Activated CD4-positive, alpha-beta memory T cell treated with anti-CD3 and anti-CD28 coated beads for 36 hours (primary cell): ENCODE measurements at regions not wholly inside any gene's neighbourhood (a gene's known extent, or its start where the extent isn't known, plus 50 kb on each side); places are given as distances from the start of the nearest gene placed in this dataset.
"Not testable (repeated sequence)": the region's sequence is repeated elsewhere in the genome, so short reads cannot be mapped to it uniquely, and the experiment has no call there.

Experiments used
- CTCF ChIA-PET: fragments of 350-600 bp; sonication (Branson Sonifier 250); formaldehyde crosslinking; loops from one replicate; lab custom pipeline; 2021; ENCODE audit warnings: antibody characterized with exemption, inconsistent platforms; lab: Charles Lee
- POLR2A ChIA-PET: fragments of 350-600 bp; sonication (Branson Sonifier 250); formaldehyde crosslinking; loops from one replicate; lab custom pipeline; 2021; ENCODE audit warnings: antibody characterized with exemption; lab: Charles Lee
- DNase-seq: peaks from one replicate; pipeline ENCODE4 v3.0.0-alpha.2; 2020
- H3K27ac Mint-ChIP-seq: one replicate; pipeline ENCODE4 v1.8.0; 2021; ENCODE audit warnings: mixed read lengths
- H3K27me3 Mint-ChIP-seq: one replicate; pipeline ENCODE4 v1.8.0; 2021; ENCODE audit warnings: mixed read lengths
- H3K36me3 Mint-ChIP-seq: one replicate; pipeline ENCODE4 v1.8.0; 2021; ENCODE audit warnings: mixed read lengths
- H3K4me1 Mint-ChIP-seq: one replicate; pipeline ENCODE4 v1.8.0; 2021; ENCODE audit warnings: low read depth, mixed read lengths
- H3K4me3 Mint-ChIP-seq: one replicate; pipeline ENCODE4 v1.8.0; 2021; ENCODE audit warnings: mild to moderate bottlenecking, mixed read lengths
- H3K9me3 Mint-ChIP-seq: one replicate; pipeline ENCODE4 v1.8.0; 2021; ENCODE audit warnings: mixed read lengths
- intact Hi-C: fragments of 100-400 bp; cut with micrococcal nuclease; formaldehyde crosslinking; loops from one replicate; pipeline ENCODE4 v1.15.1; 2023

DNA sequence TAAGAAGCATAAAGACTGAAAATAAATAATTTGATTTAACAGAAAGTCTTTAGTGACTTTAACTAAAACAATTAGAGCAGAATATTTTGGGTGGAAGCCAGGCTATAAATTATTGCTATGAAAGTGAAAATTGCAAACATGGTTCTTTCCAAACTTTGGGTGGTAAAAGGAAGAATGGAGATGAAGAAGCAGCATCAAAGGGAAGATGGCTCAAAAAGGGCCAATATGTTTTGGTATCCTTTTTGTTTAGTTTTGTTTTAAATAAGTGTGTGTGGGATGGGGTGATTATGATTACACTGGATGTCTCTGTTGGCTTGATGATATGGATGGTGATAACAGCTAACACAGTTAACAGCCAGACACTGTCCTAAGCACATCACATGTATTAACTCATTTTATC lies 153.7 kb downstream of the CYB561 start:
- no peaks in the 10 kb centered on the region for H3K4me1 Mint-ChIP-seq
- POLR2A ChIA-PET: no interaction called here

DNA sequence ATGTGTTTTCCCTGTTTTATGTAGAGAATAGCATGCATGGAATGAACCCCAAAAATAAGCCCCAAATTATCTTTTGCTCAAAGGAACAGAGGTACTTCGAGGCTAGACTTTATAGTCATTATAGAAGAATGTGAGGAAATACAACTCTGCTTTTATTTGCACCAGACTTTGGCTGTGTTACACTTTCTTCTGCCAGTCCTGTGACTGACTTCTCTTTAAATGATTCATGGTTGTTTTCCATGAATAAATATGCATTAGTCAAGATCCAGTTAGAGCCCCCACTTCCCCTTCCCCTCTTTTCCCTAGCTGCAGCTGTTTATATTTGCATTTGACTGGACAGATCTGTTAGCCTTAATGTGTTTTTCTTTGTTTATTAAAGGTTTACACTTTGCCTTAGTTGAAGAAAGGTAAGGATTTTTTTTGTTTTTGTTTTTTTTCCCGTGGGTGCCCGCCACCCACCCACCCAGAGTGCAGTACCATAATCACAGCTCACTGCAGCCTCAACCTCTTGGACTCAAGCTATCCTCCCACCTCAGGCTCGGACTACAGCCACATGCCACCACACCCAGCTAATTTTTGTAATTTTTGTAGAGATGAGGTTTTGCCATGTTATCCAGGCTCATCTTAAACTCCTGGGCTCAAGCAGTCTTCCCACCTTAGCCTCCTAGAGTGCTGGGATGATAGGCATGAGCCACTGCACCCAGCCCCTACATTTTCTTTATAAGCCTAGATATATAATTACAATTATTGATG lies 152.6 kb downstream of the CYB561 start:
- intact Hi-C loops: no loop called here
- no peak overlapping the region for H3K4me3 Mint-ChIP-seq
- POLR2A ChIA-PET: no interaction called here
- peaks cover 12% of the 10 kb centered on the region for H3K36me3 Mint-ChIP-seq
- CTCF ChIA-PET: no interaction called here
- no peaks in the 10 kb centered on the region for H3K27me3 Mint-ChIP-seq
- H3K9me3 Mint-ChIP-seq: peaks cover 18% of the 10 kb centered on the region
- no peak for DNase-seq
- no peaks in the 10 kb centered on the region for H3K4me1 Mint-ChIP-seq
- H3K27ac Mint-ChIP-seq: no peak overlapping the region

More for the DNA sequence above, 153.7 kb downstream of the CYB561 start:
- Mint-ChIP-seq H3K36me3 (peaks cover 15% of the 10 kb centered on the region), H3K27ac (no peak overlapping the region), H3K9me3 (peaks cover 16% of the 10 kb centered on the region), H3K4me3 (no peak overlapping the region), H3K27me3 (no peaks in the 10 kb centered on the region)
- intact Hi-C loops: no loop called here
- no peak for DNase-seq
- CTCF ChIA-PET: no interaction called here

DNA sequence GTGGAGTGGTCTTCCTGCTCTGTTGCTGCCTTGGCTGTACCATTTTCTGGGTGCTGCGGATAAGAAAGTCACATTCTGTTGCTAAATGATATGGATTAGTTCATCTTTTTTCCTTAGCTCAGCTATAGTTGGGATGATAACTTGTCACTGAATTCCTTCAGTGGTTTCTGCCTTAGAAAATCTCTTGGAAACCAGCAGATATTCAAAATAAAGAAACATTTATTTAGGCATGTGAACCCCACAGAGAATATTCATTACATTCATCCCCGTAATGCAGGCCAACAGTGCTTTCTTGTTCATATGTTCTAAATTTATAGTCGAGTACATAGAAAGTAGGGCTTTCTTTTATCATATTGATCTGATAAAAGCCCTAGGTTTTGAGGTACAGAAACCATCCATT lies 151.3 kb downstream of the CYB561 start:
- peaks cover 12% of the 10 kb centered on the region for H3K36me3 Mint-ChIP-seq
- POLR2A ChIA-PET: no interaction called here

DNA sequence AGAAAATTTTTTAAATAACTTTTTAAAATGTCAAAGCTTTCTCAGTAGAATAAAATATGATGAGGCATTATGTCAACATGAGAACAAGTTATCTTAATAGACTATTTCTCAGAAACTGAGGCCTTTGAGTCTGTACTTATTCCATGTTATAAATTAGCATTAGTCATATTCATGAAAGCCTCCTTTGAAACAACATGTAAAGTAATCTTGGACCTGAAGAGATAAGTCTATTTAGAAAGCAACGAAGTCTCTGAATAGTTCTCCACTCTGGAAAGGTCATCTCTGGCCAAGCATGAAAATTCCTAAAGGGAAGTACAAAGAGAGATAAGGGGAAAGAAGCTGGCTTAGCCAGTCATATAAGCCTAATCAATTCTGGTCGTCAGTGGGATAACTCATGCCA lies 150.8 kb downstream of the CYB561 start:
- Mint-ChIP-seq H3K27me3 (no peaks in the 10 kb centered on the region), H3K36me3 (peaks cover 12% of the 10 kb centered on the region), H3K27ac (no peak overlapping the region), H3K9me3 (peaks cover 29% of the 10 kb centered on the region), H3K4me3 (no peak overlapping the region), H3K4me1 (no peaks in the 10 kb centered on the region)
- intact Hi-C loops: no loop called here
- POLR2A ChIA-PET: interaction anchor here (0.6 kb wide), 1 partner anchor 76 kb away, joined by 3 read pairs; no protein-coding TSS in a partner anchor
- CTCF ChIA-PET: no interaction called here
- DNase-seq: no peak

More for the DNA sequence above, 151.3 kb downstream of the CYB561 start:
- Mint-ChIP-seq H3K4me3 (no peak overlapping the region), H3K4me1 (no peaks in the 10 kb centered on the region), H3K27ac (no peak overlapping the region), H3K9me3 (peaks cover 29% of the 10 kb centered on the region), H3K27me3 (no peaks in the 10 kb centered on the region)
- CTCF ChIA-PET: no interaction called here
- intact Hi-C loops: no loop called here
- no peak for DNase-seq

DNA sequence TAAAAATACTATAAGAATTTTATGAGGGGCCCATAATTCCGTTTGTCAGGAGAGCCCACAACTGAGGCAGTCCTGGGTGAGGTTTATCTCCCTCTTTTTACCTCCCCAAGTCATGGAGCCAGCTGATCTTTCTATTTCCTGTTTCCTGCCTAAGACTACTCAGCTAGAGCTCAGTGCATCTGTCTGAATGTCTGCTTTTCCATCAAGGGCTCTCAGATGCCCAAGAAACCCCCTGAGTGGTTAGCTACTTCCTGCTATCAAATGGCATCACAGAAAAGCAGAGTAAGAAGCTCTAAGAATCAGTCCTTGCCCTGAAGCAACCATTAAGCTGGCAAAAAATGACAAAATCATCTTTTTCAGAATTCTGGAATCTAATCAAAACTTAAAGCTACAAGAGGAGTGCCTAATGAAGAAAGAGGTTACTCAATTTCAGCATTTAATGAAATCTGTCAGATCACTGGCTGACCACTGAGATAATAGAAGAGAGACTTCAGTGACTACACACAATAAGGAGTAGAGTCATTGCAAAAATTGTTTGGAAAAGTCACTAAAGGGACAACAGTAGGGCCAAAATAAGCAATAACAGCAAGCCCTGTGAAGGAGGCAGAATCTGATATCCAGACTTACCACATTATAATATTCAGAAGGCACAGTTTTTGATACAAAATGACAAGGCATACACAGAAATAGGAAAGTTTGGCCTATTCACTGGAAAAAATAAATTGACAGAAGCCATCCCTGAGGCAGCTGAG lies 150.1 kb downstream of the CYB561 start:
- Mint-ChIP-seq H3K4me1 (no peaks in the 10 kb centered on the region), H3K27me3 (no peaks in the 10 kb centered on the region), H3K9me3 (peaks cover 29% of the 10 kb centered on the region), H3K4me3 (no peak overlapping the region), H3K27ac (no peak overlapping the region), H3K36me3 (peaks cover 12% of the 10 kb centered on the region)
- CTCF ChIA-PET: no interaction called here
- POLR2A ChIA-PET: interaction anchor here (0.6 kb wide), 1 partner anchor 75 kb away, joined by 3 read pairs; no protein-coding TSS in a partner anchor
- intact Hi-C loops: no loop called here
- no peak for DNase-seq

DNA sequence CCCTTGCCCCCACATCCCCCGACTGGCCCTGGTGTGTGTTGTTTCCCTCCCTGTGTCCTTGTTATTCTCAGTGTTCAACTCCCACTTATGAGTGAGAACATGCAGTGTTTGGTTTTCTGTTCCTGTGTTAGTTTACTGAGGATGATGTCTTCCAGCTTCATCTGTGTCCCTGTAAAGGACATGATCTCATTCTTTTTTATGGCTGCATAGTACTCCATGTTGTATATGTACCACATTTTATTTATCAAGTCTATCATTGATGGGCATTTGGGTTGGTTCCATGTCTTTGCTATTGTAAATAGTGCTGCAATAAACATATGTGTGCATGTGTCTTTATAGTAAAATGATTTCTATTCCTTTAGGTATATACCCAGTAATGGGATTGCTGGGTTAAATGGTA lies 147.2 kb downstream of the CYB561 start:
- POLR2A ChIA-PET, intact Hi-C loops, H3K4me3 Mint-ChIP-seq, H3K27me3 Mint-ChIP-seq, CTCF ChIA-PET, H3K27ac Mint-ChIP-seq, H3K4me1 Mint-ChIP-seq, DNase-seq, H3K36me3 Mint-ChIP-seq: not testable (repeated sequence)
- peaks cover 40% of the 10 kb centered on the region for H3K9me3 Mint-ChIP-seq

DNA sequence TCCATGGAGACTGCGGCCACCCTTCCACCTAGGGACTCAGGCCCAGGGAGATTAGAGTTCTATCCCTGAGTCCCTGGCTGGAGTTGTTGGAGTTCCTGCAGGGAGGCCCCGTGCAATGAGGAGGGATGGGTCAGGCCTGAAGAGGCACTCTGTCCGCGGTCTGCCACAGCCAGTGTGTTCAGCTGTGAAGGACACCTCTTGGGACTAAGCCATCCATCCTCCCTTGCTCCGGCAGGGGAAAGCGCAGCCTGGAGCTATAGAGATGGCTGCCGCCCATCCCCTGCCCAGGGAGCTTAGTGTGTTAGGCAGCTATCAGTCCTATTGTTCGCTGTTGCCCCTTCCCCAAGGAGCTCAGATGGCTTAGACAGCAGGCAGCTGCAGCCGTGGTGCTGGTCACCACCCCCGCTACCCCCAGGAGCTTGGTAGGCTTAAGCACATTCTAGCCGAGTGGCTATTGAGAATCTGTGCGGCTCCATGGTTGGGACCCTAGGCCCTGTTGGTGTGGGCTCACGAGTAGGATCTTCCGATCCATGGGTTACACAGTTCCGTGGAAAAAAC lies 141.3 kb downstream of the CYB561 start:
- intact Hi-C loops: no loop called here
- Mint-ChIP-seq H3K27me3 (no peaks in the 10 kb centered on the region), H3K36me3 (no peaks in the 10 kb centered on the region), H3K4me3 (no peak overlapping the region), H3K4me1 (no peaks in the 10 kb centered on the region), H3K9me3 (peaks cover 10% of the 10 kb centered on the region), H3K27ac (no peak overlapping the region)
- POLR2A ChIA-PET: no interaction called here
- DNase-seq: no peak
- CTCF ChIA-PET: no interaction called here

DNA sequence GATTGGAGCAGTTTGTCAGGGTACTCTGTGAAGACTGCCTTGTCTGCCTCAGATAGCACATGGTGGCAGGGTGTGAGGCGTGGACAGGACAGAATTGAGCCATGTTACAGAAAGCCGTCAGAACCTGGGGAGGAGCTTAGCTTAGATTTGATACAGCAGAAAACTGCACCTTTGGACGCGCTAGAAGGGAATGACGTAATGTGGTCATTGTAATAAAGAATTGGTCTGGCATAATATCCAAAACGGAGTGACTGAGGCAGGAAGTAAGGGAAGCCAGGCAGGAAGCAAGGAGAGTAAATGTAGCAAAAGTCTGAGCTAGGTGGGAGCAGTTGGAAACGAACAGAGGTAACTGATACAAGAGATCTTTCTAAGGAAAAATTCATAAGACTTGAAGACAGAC lies 140.2 kb downstream of the CYB561 start:
- CTCF ChIA-PET: no interaction called here

DNA sequence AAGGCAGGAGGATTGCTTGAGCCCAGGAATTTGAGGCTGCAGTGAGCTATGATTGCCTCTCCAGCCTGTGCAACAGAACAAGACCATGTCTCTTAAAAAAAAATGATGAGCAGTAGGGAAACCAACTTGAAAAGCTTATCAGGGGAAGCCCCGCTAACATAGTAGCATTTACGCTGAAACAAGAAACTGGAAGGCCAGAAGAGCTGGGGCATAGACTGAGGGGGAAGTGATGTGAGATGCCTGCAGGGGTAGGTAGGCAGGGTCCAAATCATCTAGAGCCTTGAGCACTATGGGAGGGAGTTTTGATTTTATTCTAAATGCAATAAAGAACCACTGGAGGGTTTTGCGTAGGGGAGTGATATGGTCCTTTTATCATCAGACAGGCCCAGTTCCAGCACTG lies 139.3 kb downstream of the CYB561 start:
- intact Hi-C loops: no loop called here
- H3K27ac Mint-ChIP-seq: no peak overlapping the region
- H3K9me3 Mint-ChIP-seq: peaks cover 6% of the 10 kb centered on the region
- no peaks in the 10 kb centered on the region for H3K36me3 Mint-ChIP-seq
- no peaks in the 10 kb centered on the region for H3K4me1 Mint-ChIP-seq
- ChIA-PET CTCF (no interaction called here), POLR2A (interaction anchor here (1.4 kb wide), 1 partner anchor 33 kb away, joined by 3 read pairs; no protein-coding TSS in a partner anchor)
- H3K27me3 Mint-ChIP-seq: no peaks in the 10 kb centered on the region
- H3K4me3 Mint-ChIP-seq: no peak overlapping the region
- DNase-seq: no peak

More for the DNA sequence above, 140.2 kb downstream of the CYB561 start:
- Mint-ChIP-seq H3K27me3 (no peaks in the 10 kb centered on the region), H3K27ac (no peak overlapping the region), H3K36me3 (no peaks in the 10 kb centered on the region), H3K4me3 (no peak overlapping the region), H3K9me3 (peaks cover 10% of the 10 kb centered on the region), H3K4me1 (no peaks in the 10 kb centered on the region)
- DNase-seq: no peak
- POLR2A ChIA-PET: no interaction called here
- intact Hi-C loops: no loop called here

DNA sequence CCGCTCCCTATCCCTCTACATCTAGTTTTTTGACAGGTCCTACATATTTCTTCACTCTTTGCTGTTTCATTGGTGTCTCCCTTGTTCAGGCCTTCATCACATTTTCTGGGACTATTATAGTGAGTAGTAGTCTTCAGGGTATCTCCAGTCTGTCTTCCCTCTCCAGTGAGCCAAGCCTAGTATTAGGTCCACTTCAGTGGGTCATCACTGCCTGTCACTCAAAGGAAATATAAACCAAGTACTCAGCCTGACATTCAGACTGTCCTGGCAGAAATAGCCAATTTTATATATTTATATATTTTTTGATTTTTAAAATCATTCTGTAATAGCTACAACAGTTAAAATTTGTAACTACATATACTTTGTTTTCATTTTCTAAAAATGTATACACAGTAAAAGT lies 137.8 kb downstream of the CYB561 start:
- Mint-ChIP-seq H3K36me3 (no peaks in the 10 kb centered on the region), H3K27ac (no peak overlapping the region), H3K9me3 (peaks cover 3% of the 10 kb centered on the region), H3K27me3 (no peaks in the 10 kb centered on the region), H3K4me3 (no peak overlapping the region), H3K4me1 (no peaks in the 10 kb centered on the region)
- ChIA-PET CTCF (no interaction called here), POLR2A (interaction anchor here (1.4 kb wide), 1 partner anchor 34 kb away, joined by 3 read pairs; no protein-coding TSS in a partner anchor)
- no peak for DNase-seq
- intact Hi-C loops: no loop called here

DNA sequence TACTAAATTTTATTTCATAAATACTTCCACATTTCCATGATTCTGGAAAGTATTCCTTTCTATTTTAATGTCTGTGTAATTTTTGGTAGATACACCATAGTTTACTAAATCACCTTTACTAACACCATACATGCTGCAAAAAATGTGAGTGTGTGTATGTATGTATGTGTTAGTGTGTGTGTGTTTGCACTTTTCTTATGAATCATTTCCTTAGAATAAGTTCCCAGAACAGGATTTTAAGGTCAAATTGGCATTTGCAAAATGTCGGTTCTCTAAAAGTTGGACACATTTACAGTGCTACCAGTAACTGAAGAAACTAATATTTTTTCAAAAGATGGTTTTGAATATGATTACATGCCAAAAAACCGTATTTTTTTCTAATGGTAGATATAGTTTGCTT lies 137.1 kb downstream of the CYB561 start:
- intact Hi-C loops: no loop called here
- Mint-ChIP-seq H3K4me3 (no peak overlapping the region), H3K36me3 (no peaks in the 10 kb centered on the region), H3K27me3 (no peaks in the 10 kb centered on the region), H3K4me1 (no peaks in the 10 kb centered on the region), H3K27ac (no peak overlapping the region), H3K9me3 (no peaks in the 10 kb centered on the region)
- POLR2A ChIA-PET: no interaction called here
- CTCF ChIA-PET: no interaction called here
- DNase-seq: no peak

DNA sequence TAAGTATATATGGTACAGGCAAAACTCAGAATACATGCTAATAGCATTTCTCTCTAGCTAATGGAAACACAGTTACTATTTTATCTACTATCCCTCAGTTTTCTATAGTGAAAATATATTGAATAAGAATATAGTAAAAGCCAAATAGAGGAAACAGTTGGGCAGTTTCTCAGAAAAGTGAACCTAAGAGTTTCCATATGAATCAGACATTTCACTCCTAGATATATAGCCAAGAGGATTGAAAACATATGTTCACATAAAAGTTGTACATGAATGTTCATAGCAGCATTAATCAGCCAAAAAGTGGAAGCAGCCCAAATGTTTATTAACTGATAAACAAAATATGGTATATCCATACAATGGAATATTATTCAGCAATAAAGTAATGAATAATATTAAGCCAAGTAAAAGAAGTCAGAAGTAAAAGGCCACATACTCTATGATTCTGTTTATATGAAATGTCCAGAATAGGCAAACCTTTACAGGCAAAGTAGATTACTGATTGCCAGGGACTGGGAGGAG lies 134.6 kb downstream of the CYB561 start:
- Mint-ChIP-seq H3K4me1 (no peaks in the 10 kb centered on the region), H3K9me3 (no peaks in the 10 kb centered on the region), H3K36me3 (peaks cover 4% of the 10 kb centered on the region), H3K27me3 (no peaks in the 10 kb centered on the region), H3K27ac (no peak overlapping the region), H3K4me3 (no peak overlapping the region)
- intact Hi-C loops: no loop called here
- ChIA-PET POLR2A (no interaction called here), CTCF (no interaction called here)
- DNase-seq: no peak
